ENCODE measurements at regions not wholly inside any gene's neighbourhood (a gene's known extent, or its start where the extent isn't known, plus 50 kb on each side); places are given as distances from the start of the nearest gene placed in this dataset.

DNA sequence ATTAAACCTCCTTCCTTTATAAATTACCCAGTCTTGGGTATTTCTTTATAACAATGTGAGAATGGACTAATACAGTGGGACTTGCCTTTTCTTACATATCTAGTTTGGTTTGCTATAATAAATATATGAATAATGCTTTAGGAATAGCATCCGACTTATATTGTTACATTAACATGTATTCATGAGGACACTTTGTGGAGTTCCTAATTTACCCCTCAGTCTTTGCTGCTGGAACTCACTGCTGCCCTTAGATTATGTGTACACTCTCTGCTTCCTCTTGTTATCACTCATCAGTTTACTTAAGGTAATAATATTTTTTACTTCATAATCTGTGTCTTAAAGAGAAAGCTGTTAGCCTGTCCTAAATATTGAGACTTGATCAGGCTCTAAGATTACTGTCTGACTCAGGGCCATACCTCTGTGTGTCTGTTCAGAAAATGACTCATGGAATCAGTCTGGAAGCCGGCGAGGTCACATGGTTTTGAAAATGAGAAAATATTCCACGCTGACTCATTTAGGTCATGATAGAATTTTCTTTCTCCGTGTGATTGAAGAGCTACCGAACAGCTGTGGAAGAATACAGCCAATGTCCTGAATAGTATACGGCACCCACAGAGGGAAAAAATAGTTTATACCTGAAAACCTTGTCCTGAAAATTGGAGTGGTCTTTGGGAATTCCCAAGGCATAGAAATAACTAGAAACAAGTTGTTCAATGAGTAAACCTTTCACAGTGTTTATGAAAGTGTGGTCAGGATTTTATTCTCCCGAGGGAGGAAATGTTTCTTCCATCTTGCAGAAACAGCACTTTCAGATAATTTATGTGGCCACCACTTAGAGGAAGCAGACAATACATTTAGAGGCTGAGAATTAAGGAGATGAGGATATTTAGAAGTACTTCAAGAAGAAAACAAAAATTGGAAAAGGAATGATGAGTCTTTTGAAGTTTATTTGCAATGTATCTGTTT, 156.4 kb downstream of the DSEL start:
- DNase-seq (ENCODE audit: low read depth in 4 of 6, low spot score in 6 of 6): peak in 2 of 6 donors; percentile 19 to 29
- 92% methylated on average over 2 of the region's 8 CpGs for WGBS (ENCODE audit: insufficient coverage)
- Histone ChIP-seq H3K4me1 (ENCODE audit: control insufficient read depth, insufficient read depth, low read length) (no peaks in the 10 kb centered on the region), H3K9me3 (ENCODE audit: control insufficient read depth, insufficient read depth, low read length) (no peaks in the 10 kb centered on the region), H3K4me3 (ENCODE audit: low read depth, low read length) (no peak overlapping the region), H3K27ac (ENCODE audit: low read depth, low read length) (no peak overlapping the region), H3K36me3 (ENCODE audit: control insufficient read depth, insufficient read depth, low read length) (no peaks in the 10 kb centered on the region), H3K27me3 (ENCODE audit: control insufficient read depth, insufficient read depth, low read length) (no peaks in the 10 kb centered on the region)

DNA sequence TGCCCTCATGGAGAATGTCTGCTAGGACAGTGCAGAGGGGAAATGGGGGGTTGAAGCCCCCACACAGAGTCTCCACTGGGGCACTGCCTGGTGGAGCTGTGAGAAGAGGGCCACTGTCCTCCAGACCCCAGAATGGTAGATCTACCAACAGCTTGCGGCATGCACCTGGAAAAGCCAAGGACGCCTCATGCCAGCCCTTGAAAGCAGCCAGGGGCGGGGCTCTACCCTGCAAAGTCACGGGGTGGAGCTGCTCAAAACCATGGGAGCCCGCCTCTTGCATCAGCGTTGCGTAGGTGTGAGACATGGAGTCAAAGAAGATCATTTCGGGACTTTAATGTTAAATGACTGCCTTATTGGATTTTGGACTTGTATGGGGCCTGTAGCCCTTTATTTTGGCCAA, 157.6 kb downstream of the DSEL start:
- Histone ChIP-seq H3K36me3 (ENCODE audit: control insufficient read depth, insufficient read depth, low read length) (no peaks in the 10 kb centered on the region), H3K27me3 (ENCODE audit: control insufficient read depth, insufficient read depth, low read length) (no peaks in the 10 kb centered on the region), H3K4me3 (ENCODE audit: low read depth, low read length) (no peak overlapping the region), H3K27ac (ENCODE audit: low read depth, low read length) (no peak overlapping the region), H3K9me3 (ENCODE audit: control insufficient read depth, insufficient read depth, low read length) (no peaks in the 10 kb centered on the region), H3K4me1 (ENCODE audit: control insufficient read depth, insufficient read depth, low read length) (no peaks in the 10 kb centered on the region)
- WGBS (ENCODE audit: insufficient coverage): 89% methylated on average over 4 of the region's 8 CpGs
- no peak for DNase-seq (ENCODE audit: low read depth in 4 of 6, low spot score in 6 of 6)

DNA sequence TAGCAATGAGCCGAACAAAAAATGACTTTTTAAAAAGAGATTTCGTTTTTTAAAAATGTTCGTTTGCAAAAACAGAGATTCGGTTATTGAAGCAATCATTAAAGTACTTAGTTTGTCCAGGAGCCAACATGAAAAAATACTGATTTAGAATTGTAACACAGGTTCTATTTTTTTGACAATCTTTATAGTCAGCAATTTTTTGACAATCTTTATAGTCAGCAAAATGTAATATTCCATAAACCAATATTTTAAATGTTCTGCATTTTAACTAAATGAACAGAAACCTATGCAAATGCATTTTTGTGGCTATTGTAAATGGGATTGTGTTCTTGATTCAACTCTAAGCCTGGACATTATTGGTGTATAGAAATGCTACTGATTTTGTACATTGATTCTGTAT, 161.8 kb downstream of the DSEL start:
- WGBS (ENCODE audit: insufficient coverage): no CpG with 5 or more reads among the region's 4 CpGs
- Histone ChIP-seq H3K4me1 (ENCODE audit: control insufficient read depth, insufficient read depth, low read length) (no peaks in the 10 kb centered on the region), H3K9me3 (ENCODE audit: control insufficient read depth, insufficient read depth, low read length) (no peaks in the 10 kb centered on the region), H3K36me3 (ENCODE audit: control insufficient read depth, insufficient read depth, low read length) (no peaks in the 10 kb centered on the region), H3K4me3 (ENCODE audit: low read depth, low read length) (no peak overlapping the region), H3K27ac (ENCODE audit: low read depth, low read length) (no peak overlapping the region), H3K27me3 (ENCODE audit: control insufficient read depth, insufficient read depth, low read length) (no peaks in the 10 kb centered on the region)
- no peak for DNase-seq (ENCODE audit: low read depth in 4 of 6, low spot score in 6 of 6)

DNA sequence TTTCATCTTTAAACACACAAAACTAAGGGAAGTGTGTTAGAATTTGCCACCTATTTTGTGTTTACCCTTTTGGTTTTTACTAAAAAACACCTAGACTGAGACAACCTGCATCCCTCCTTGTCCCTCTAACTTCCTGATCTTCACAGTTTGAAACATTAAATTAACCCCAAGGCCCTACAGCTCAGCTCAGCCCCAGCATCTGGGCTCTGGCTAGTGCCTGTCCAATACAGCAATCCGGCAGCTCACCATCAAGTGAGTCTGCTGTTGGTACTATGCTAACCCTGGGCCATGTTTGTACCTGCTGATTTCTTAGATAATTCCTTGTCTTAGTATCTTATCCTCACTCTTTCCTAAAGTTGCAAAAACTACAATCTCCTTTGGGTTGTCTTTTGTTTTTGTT, 162.4 kb downstream of the DSEL start:
- Histone ChIP-seq H3K27me3 (ENCODE audit: control insufficient read depth, insufficient read depth, low read length) (no peaks in the 10 kb centered on the region), H3K4me3 (ENCODE audit: low read depth, low read length) (no peak overlapping the region), H3K27ac (ENCODE audit: low read depth, low read length) (no peak overlapping the region), H3K36me3 (ENCODE audit: control insufficient read depth, insufficient read depth, low read length) (no peaks in the 10 kb centered on the region), H3K4me1 (ENCODE audit: control insufficient read depth, insufficient read depth, low read length) (no peaks in the 10 kb centered on the region), H3K9me3 (ENCODE audit: control insufficient read depth, insufficient read depth, low read length) (no peaks in the 10 kb centered on the region)
- WGBS (ENCODE audit: insufficient coverage): 0% methylated on average over 1 of the region's 1 CpG
- no peak for DNase-seq (ENCODE audit: low read depth in 4 of 6, low spot score in 6 of 6)

DNA sequence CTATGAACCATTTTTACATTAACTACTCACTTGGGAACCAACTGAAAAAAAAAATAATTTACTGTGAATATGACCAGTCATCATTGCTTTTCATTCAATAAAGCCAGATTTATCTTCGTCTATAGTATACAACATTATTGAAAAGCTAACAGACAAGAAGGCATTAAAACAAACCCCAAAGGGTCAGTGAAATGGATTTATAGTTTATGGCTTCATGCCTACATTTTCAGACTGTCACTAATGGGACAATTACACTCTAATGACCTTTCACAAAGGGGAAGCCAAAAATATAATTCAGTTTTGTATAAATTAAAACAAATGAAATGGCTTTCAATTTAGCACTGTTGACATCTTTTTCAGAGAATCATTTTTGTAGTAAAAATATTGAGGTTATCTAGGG, 169.1 kb downstream of the DSEL start:
- Histone ChIP-seq H3K9me3 (ENCODE audit: control insufficient read depth, insufficient read depth, low read length) (no peaks in the 10 kb centered on the region), H3K4me1 (ENCODE audit: control insufficient read depth, insufficient read depth, low read length) (no peaks in the 10 kb centered on the region), H3K4me3 (ENCODE audit: low read depth, low read length) (no peak overlapping the region), H3K36me3 (ENCODE audit: control insufficient read depth, insufficient read depth, low read length) (no peaks in the 10 kb centered on the region), H3K27ac (ENCODE audit: low read depth, low read length) (no peak overlapping the region), H3K27me3 (ENCODE audit: control insufficient read depth, insufficient read depth, low read length) (no peaks in the 10 kb centered on the region)
- WGBS (ENCODE audit: insufficient coverage): no CpG with 5 or more reads among the region's 1 CpG
- DNase-seq (ENCODE audit: low read depth in 4 of 6, low spot score in 6 of 6): peak in 1 of 6 donors; percentile 74

DNA sequence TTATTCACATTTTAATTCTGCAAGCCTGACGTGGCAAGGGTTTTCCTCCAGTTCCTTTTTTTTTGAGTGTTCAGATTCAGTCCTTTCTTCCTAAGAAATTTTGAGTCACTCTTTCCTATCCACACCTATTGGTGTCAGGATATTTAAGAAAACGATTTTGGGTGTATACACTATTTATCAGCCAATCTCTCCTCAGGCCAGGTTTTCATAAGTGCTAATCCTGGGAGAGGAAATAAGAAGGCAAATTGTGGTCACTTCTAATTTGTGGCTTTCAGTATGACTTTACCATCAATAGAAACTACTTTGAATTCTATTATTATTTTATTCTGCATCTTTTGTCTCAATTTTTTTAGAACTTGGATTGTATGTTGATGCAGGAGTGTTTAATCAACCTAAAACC, 174.4 kb downstream of the DSEL start:
- DNase-seq (ENCODE audit: low read depth in 4 of 6, low spot score in 6 of 6): no peak
- no peaks in the 10 kb centered on the region for H3K4me1 ChIP-seq (ENCODE audit: control insufficient read depth, insufficient read depth, low read length)
- H3K27me3 ChIP-seq (ENCODE audit: control insufficient read depth, insufficient read depth, low read length): no peaks in the 10 kb centered on the region
- H3K27ac ChIP-seq (ENCODE audit: low read depth, low read length): no peak overlapping the region
- WGBS (ENCODE audit: insufficient coverage): no CpG with 5 or more reads among the region's 2 CpGs
- H3K4me3 ChIP-seq (ENCODE audit: low read depth, low read length): no peak overlapping the region
- no peaks in the 10 kb centered on the region for H3K36me3 ChIP-seq (ENCODE audit: control insufficient read depth, insufficient read depth, low read length)
- H3K9me3 ChIP-seq (ENCODE audit: control insufficient read depth, insufficient read depth, low read length): peaks cover 4% of the 10 kb centered on the region

DNA sequence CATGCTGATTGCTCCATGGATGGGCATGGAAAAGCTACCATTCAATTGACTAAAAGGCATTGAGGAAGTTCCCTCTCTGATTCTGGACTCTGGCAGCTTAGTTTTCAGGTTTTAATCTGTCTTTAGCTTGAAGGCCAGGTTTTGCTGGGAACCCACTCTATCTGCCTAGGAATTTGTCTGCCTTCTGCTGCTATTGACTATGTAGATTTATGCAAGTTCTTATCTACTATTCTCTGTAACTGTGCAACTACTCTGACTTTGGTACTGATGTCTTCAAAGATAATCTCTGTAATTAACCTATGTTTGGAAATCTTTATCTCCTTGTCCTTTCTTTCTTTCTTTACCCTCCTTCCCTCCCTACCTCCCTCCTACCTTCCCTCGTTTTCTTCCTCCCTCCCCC, 178.8 kb downstream of the DSEL start:
- Histone ChIP-seq H3K27me3 (ENCODE audit: control insufficient read depth, insufficient read depth, low read length) (no peaks in the 10 kb centered on the region), H3K36me3 (ENCODE audit: control insufficient read depth, insufficient read depth, low read length) (no peaks in the 10 kb centered on the region), H3K4me1 (ENCODE audit: control insufficient read depth, insufficient read depth, low read length) (no peaks in the 10 kb centered on the region), H3K4me3 (ENCODE audit: low read depth, low read length) (no peak overlapping the region), H3K27ac (ENCODE audit: low read depth, low read length) (no peak overlapping the region), H3K9me3 (ENCODE audit: control insufficient read depth, insufficient read depth, low read length) (peaks cover 5% of the 10 kb centered on the region)
- WGBS (ENCODE audit: insufficient coverage): 40% methylated on average over 1 of the region's 1 CpG
- no peak for DNase-seq (ENCODE audit: low read depth in 4 of 6, low spot score in 6 of 6)

DNA sequence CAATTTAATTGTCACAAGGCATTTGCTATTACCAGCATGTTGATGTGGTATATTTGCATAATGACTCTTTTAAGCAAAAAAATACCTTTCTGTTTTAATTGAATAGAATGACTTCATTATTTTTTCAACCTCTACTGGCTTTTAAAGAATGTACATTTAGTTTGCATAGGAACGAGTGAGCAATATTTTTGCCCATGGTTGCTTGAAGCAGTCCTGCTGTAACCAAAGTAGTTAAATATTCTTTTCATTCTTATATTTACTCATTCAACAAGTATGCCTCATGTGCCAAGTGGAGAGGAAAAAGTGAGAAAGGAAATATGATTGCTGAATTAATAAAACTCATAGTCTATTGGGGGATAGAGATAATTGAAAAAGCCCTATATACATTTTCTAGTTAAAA, 184.7 kb downstream of the DSEL start:
- Histone ChIP-seq H3K4me3 (ENCODE audit: low read depth, low read length) (no peak overlapping the region), H3K27me3 (ENCODE audit: control insufficient read depth, insufficient read depth, low read length) (no peaks in the 10 kb centered on the region), H3K27ac (ENCODE audit: low read depth, low read length) (no peak overlapping the region), H3K9me3 (ENCODE audit: control insufficient read depth, insufficient read depth, low read length) (peaks cover 2% of the 10 kb centered on the region), H3K4me1 (ENCODE audit: control insufficient read depth, insufficient read depth, low read length) (no peaks in the 10 kb centered on the region), H3K36me3 (ENCODE audit: control insufficient read depth, insufficient read depth, low read length) (no peaks in the 10 kb centered on the region)
- no peak for DNase-seq (ENCODE audit: low read depth in 4 of 6, low spot score in 6 of 6)
- WGBS (ENCODE audit: insufficient coverage): no CpG with 5 or more reads among the region's 1 CpG

DNA sequence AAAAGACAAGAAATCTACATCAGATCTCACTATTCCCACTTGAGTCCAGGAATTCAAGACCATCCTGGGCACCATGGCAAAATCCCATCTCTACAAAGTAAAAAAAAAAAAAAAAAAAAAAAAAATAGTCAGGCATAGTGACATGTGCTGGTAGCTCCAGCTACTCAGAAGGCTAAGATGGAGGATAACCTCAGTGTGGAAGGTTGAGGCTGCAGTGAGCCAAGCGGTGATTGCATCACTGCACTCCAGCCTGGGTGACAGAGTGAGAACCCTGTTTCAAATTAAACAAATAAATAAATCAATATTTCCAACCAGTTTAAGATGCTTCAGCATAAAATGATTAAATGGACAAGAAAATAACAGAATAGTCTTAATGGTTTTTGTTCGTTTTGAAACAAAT, 197.4 kb downstream of the DSEL start:
- Histone ChIP-seq H3K36me3 (ENCODE audit: control insufficient read depth, insufficient read depth, low read length) (no peaks in the 10 kb centered on the region), H3K4me1 (ENCODE audit: control insufficient read depth, insufficient read depth, low read length) (no peaks in the 10 kb centered on the region), H3K9me3 (ENCODE audit: control insufficient read depth, insufficient read depth, low read length) (no peaks in the 10 kb centered on the region), H3K27ac (ENCODE audit: low read depth, low read length) (no peak overlapping the region), H3K27me3 (ENCODE audit: control insufficient read depth, insufficient read depth, low read length) (no peaks in the 10 kb centered on the region), H3K4me3 (ENCODE audit: low read depth, low read length) (no peak overlapping the region)
- WGBS (ENCODE audit: insufficient coverage): no CpG with 5 or more reads among the region's 2 CpGs
- DNase-seq (ENCODE audit: low read depth in 4 of 6, low spot score in 6 of 6): no peak

DNA sequence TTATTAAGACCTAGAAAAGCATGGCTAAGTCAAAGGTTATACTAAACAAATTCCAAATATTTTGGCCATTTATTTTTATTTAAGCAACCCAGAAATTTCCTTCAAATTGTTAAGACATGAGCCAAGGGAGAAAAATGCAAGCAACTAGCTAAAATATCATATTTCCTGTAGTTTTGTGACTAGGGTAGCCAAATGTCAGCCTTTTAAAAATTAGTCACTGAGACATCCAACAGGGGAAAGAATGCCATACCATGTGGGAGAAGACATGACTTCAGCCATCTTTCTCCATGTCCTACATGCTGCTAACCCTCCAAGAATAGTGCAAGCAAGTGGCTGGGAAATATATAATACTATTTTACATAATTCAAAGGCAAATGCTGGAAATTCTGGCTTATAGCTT, 197.9 kb downstream of the DSEL start:
- Histone ChIP-seq H3K27me3 (ENCODE audit: control insufficient read depth, insufficient read depth, low read length) (no peaks in the 10 kb centered on the region), H3K36me3 (ENCODE audit: control insufficient read depth, insufficient read depth, low read length) (no peaks in the 10 kb centered on the region), H3K4me3 (ENCODE audit: low read depth, low read length) (no peak overlapping the region), H3K4me1 (ENCODE audit: control insufficient read depth, insufficient read depth, low read length) (no peaks in the 10 kb centered on the region), H3K9me3 (ENCODE audit: control insufficient read depth, insufficient read depth, low read length) (no peaks in the 10 kb centered on the region), H3K27ac (ENCODE audit: low read depth, low read length) (no peak overlapping the region)
- no peak for DNase-seq (ENCODE audit: low read depth in 4 of 6, low spot score in 6 of 6)

Measured in spinal cord (tissue), 9 donors.